CD4-positive, alpha-beta T cell (primary cell): ENCODE measurements at regions not wholly inside any gene's neighbourhood (a gene's known extent, or its start where the extent isn't known, plus 50 kb on each side); places are given as distances from the start of the nearest gene placed in this dataset.

ENCODE experiments used
- ATAC-seq: fragments of 200-7000 bp; cut with Tn5 transposase; one replicate; pipeline ENCODE4 v1.10.0; 2022; ENCODE audit warnings: mild to moderate bottlenecking; ENCODE audit not compliant: poor library complexity
- CTCF ChIA-PET: fragments of 350-600 bp; sonication (Branson Sonifier 250); formaldehyde crosslinking; loops from one replicate; lab custom pipeline; 2021; ENCODE audit warnings: antibody characterized with exemption, inconsistent platforms; lab: Charles Lee
- POLR2A ChIA-PET: fragments of 350-600 bp; sonication (Branson Sonifier 250); formaldehyde crosslinking; loops from one replicate; lab custom pipeline; 2021; ENCODE audit warnings: antibody characterized with exemption, inconsistent platforms; lab: Charles Lee
- DNase-seq, 14 experiments: peaks; one replicate each; pipeline ENCODE4 v3.0.0-alpha.2; 2013 to 2020; ENCODE audit warnings: mixed read lengths in 2 of 14
- H3K27ac ChIP-seq, 2 donors: one replicate each; pipeline versions ENCODE4 v1.5.1 to v1.7.0; 2013; ENCODE audit warnings: low read length in 2 of 2, low read depth in 1 of 2, mild to moderate bottlenecking in 1 of 2
- H3K27me3 ChIP-seq, 2 experiments: 1 replicate in 1 of 2; 2 replicates in 1 of 2; pipeline versions ENCODE4 v1.6.1 to v1.7.0; 2013; ENCODE audit warnings: low read length in 2 of 2, control low read depth in 1 of 2, mild to moderate bottlenecking in 1 of 2, moderate library complexity in 1 of 2; ENCODE audit not compliant: insufficient read depth in 2 of 2, control insufficient read depth in 1 of 2
- H3K36me3 ChIP-seq: one replicate; pipeline ENCODE4 v1.6.1; 2013; ENCODE audit warnings: low read length, control low read depth; ENCODE audit not compliant: insufficient read depth
- H3K4me1 ChIP-seq: one replicate; pipeline ENCODE4 v1.6.1; 2013; ENCODE audit warnings: low read length, control low read depth; ENCODE audit not compliant: insufficient read depth
- H3K4me3 ChIP-seq: one replicate; pipeline ENCODE4 v1.5.1; 2013; ENCODE audit warnings: mild to moderate bottlenecking, low read length, moderate library complexity
- H3K9me3 ChIP-seq, 2 experiments: 1 replicate in 1 of 2; 2 replicates in 1 of 2; pipeline versions ENCODE4 v1.6.1 to v1.7.0; 2013; ENCODE audit warnings: low read length in 2 of 2, mild to moderate bottlenecking in 2 of 2, control low read depth in 1 of 2, moderate library complexity in 1 of 2; ENCODE audit not compliant: control insufficient read depth in 1 of 2, insufficient read depth in 1 of 2
- H3K27ac Mint-ChIP-seq: one replicate; pipeline ENCODE4 v1.8.0; 2020; ENCODE audit warnings: mixed read lengths
- H3K27me3 Mint-ChIP-seq: one replicate; pipeline ENCODE4 v1.8.0; 2021; ENCODE audit warnings: mixed read lengths
- H3K36me3 Mint-ChIP-seq: one replicate; pipeline ENCODE4 v1.8.0; 2021; ENCODE audit warnings: low read depth, mixed read lengths
- H3K4me1 Mint-ChIP-seq: one replicate; pipeline ENCODE4 v1.8.0; 2021; ENCODE audit warnings: low read depth, mixed read lengths
- H3K4me3 Mint-ChIP-seq: one replicate; pipeline ENCODE4 v1.8.0; 2020; ENCODE audit warnings: mild to moderate bottlenecking, mixed read lengths
- H3K9me3 Mint-ChIP-seq: one replicate; pipeline ENCODE4 v1.8.0; 2020; ENCODE audit warnings: mixed read lengths
- intact Hi-C, 2 experiments: fragments of 100-400 bp; cut with DNase I in 1 of 2; cut with micrococcal nuclease in 1 of 2; formaldehyde crosslinking; loops; one replicate each; pipeline versions ENCODE4 v1.15.1 to v1.9.0; 2023 to 2025; cut with DNase I, micrococcal nuclease
- TF ChIP-seq, protein P1 (sequence below): fragments of 200-600 bp; IDR thresholded peaks from one replicate; pipeline ENCODE4 v1.8.0; 2022; ENCODE audit warnings: antibody characterized with exemption, mild to moderate bottlenecking

DNA sequence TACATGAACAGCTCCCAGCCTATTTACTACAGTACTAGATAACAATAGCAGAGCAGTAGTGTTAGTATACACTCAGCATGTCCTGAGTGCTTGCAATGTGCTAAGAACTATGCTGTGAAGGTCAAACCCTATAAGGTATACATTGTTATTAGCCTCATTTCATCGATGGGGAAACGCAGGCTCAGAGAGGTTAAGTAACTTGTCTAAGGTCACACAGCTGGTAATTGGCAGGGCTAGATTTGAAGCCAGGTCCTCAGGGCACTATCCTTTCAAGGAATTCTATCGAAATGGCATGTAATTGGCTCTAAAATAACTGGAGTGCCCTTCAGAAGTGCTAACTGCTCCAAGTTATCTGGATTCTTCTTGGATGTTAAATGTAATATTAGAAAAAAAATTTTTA is 295.6 kb downstream of the ZNF536 start:
- H3K9me3 Mint-ChIP-seq, result no peaks in the 10 kb centered on the region
- TF ChIP-seq, protein P1, sequence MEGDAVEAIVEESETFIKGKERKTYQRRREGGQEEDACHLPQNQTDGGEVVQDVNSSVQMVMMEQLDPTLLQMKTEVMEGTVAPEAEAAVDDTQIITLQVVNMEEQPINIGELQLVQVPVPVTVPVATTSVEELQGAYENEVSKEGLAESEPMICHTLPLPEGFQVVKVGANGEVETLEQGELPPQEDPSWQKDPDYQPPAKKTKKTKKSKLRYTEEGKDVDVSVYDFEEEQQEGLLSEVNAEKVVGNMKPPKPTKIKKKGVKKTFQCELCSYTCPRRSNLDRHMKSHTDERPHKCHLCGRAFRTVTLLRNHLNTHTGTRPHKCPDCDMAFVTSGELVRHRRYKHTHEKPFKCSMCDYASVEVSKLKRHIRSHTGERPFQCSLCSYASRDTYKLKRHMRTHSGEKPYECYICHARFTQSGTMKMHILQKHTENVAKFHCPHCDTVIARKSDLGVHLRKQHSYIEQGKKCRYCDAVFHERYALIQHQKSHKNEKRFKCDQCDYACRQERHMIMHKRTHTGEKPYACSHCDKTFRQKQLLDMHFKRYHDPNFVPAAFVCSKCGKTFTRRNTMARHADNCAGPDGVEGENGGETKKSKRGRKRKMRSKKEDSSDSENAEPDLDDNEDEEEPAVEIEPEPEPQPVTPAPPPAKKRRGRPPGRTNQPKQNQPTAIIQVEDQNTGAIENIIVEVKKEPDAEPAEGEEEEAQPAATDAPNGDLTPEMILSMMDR, result no peak
- H3K9me3 ChIP-seq, result peaks cover 0 to 8% of the 10 kb centered on the region in 2 experiments
- H3K36me3 Mint-ChIP-seq, result no peaks in the 10 kb centered on the region
- ChIA-PET CTCF (interaction anchor here (1.4 kb wide), 1 partner anchor 1557 kb away, joined by 5 read pairs; no protein-coding TSS in a partner anchor), POLR2A (no interaction called here)
- H3K27me3 Mint-ChIP-seq, result peaks cover 62% of the 10 kb centered on the region
- no peak overlapping the region for H3K4me3 Mint-ChIP-seq
- ATAC-seq, result no peak
- H3K4me1 Mint-ChIP-seq, result no peaks in the 10 kb centered on the region
- no peak overlapping the region for H3K27ac Mint-ChIP-seq
- H3K27me3 ChIP-seq, result peaks cover 22 to 24% of the 10 kb centered on the region in 2 experiments
- intact Hi-C loops, result loop anchor here in 1 of 2 experiments (5.0 kb wide), 2 partner anchors 690 to 1905 kb away; no protein-coding TSS in a partner anchor
- no peak overlapping the region for H3K27ac ChIP-seq
- peaks cover 2% of the 10 kb centered on the region for H3K4me1 ChIP-seq
- no peak overlapping the region for H3K4me3 ChIP-seq
- DNase-seq, result no peak
- no peaks in the 10 kb centered on the region for H3K36me3 ChIP-seq

DNA sequence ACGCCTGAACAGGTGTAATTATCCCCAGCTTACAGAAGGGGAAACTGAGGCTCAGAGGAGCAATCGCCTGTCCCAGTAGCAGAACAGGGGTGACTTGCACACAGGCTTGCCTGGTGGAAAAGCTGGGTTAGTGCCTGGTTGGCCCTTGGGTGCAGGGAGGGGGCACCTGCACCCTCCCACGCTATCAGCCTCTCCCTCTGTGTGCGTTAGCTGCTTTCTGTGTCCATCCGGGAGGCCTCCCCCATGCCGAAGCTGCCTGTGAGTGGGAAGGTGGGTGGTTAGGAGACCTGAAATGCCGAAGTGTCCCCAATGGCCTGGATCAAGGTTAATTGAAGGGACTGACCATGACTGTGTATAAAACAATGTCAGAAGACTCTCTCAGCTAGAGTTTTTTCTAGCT is 295.0 kb downstream of the ZNF536 start:
- no peak for ATAC-seq
- Mint-ChIP-seq H3K4me3 (no peak overlapping the region), H3K4me1 (no peaks in the 10 kb centered on the region), H3K36me3 (no peaks in the 10 kb centered on the region), H3K9me3 (no peaks in the 10 kb centered on the region), H3K27ac (no peak overlapping the region), H3K27me3 (peaks cover 62% of the 10 kb centered on the region)
- Histone ChIP-seq H3K27ac (no peak overlapping the region), H3K4me1 (peaks cover 2% of the 10 kb centered on the region), H3K9me3 (peaks cover 0 to 8% of the 10 kb centered on the region in 2 experiments), H3K36me3 (no peaks in the 10 kb centered on the region), H3K27me3 (peaks cover 22 to 25% of the 10 kb centered on the region in 2 experiments), H3K4me3 (no peak overlapping the region)
- intact Hi-C loops, result loop anchor here in 1 of 2 experiments (5.0 kb wide), 2 partner anchors 690 to 1905 kb away; no protein-coding TSS in a partner anchor
- ChIA-PET CTCF (interaction anchor here (0.6 to 1.4 kb wide), 2 partner anchors 16 to 1557 kb away, joined by 3 to 5 read pairs; no protein-coding TSS in a partner anchor), POLR2A (interaction anchor here (0.6 kb wide), 1 partner anchor 233 kb away, joined by 3 read pairs; no protein-coding TSS in a partner anchor)
- TF ChIP-seq, protein P1, result no peak
- DNase-seq, result no peak

DNA sequence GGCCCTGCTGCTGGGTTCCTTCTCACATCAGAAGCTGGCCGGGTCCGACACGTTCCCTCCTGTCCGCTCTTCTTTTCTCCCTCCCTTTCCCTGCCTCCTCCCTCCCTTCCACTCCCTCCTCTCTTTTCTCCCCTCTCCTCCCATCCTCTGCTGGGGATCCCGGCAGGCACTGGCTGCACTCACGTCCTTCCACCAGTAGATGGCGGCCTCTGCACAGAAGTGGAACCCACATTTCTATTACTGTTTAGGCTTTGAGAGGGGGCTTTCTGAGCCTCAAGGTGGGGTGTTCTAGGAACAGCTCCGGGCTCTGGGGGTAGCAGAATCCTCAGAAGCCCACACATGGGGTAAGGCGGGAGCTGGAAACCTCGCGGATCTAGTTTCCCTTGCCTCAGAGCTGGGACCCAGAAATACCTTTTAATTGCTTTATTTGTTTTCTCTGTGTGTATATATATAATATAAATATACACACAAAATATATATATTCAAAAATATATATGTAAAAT is 294.2 kb downstream of the ZNF536 start:
- intact Hi-C loops, result loop anchor here (1.0 to 5.0 kb wide), 3 partner anchors 691 to 1906 kb away; no protein-coding TSS in a partner anchor
- peaks cover 22 to 25% of the 10 kb centered on the region in 2 experiments for H3K27me3 ChIP-seq
- H3K27ac ChIP-seq, result no peak overlapping the region
- peaks cover 2% of the 10 kb centered on the region for H3K4me1 ChIP-seq
- H3K27me3 Mint-ChIP-seq, result peaks cover 58% of the 10 kb centered on the region
- no peak for ATAC-seq
- DNase-seq, result peak; percentile 5 to 53 (median 20)
- no peaks in the 10 kb centered on the region for H3K36me3 ChIP-seq
- H3K9me3 ChIP-seq, result peaks cover 0 to 8% of the 10 kb centered on the region in 2 experiments
- ChIA-PET CTCF (interaction anchor here (1.2 to 1.4 kb wide), 2 partner anchors 17 to 1558 kb away, joined by 4 to 5 read pairs; no protein-coding TSS in a partner anchor), POLR2A (no interaction called here)
- H3K36me3 Mint-ChIP-seq, result no peaks in the 10 kb centered on the region
- TF ChIP-seq, protein P1, result peak; percentile 74
- no peak overlapping the region for H3K4me3 Mint-ChIP-seq
- no peak overlapping the region for H3K4me3 ChIP-seq
- H3K9me3 Mint-ChIP-seq, result no peaks in the 10 kb centered on the region
- H3K27ac Mint-ChIP-seq, result no peak overlapping the region
- no peaks in the 10 kb centered on the region for H3K4me1 Mint-ChIP-seq
